HG02763 (cell line): ENCODE measurements at regions not wholly inside any gene's neighbourhood (a gene's known extent, or its start where the extent isn't known, plus 50 kb on each side); places are given as distances from the start of the nearest gene placed in this dataset.
"Not testable (repeated sequence)": the region's sequence is repeated elsewhere in the genome, so short reads cannot be mapped to it uniquely, and the experiment has no call there.

Source experiments
- ATAC-seq: cut with Tn5 transposase; IDR thresholded peaks from one replicate; pipeline ENCODE4 v1.9.1; 2021; ENCODE audit warnings: mild to moderate bottlenecking, moderate library complexity; ENCODE audit not compliant: unreplicated experiment

- ATAC-seq: no peak
These were observed 97.8 kb upstream of the KLF6 start for GRCh38 chr10:3882855-3883254.

- no peak for ATAC-seq
These were observed 96.6 kb upstream of the KLF6 start for GRCh38 chr10:3881622-3882021.

- no peak for ATAC-seq
These were observed 94.1 kb upstream of the KLF6 start for GRCh38 chr10:3879073-3879472.

GRCh38 chr10:3877211-3878000 lies 92.4 kb upstream of the KLF6 start:
- ATAC-seq: no peak

- no peak for ATAC-seq
These were observed 91.4 kb upstream of the KLF6 start for GRCh38 chr10:3876350-3876962.

- ATAC-seq: no peak
These were observed 90.8 kb upstream of the KLF6 start for GRCh38 chr10:3875842-3876235.

- ATAC-seq: peak; percentile 65
These were observed 90.2 kb upstream of the KLF6 start for GRCh38 chr10:3874990-3875841.

GRCh38 chr10:3874610-3874989 lies 89.6 kb upstream of the KLF6 start:
- not testable (repeated sequence) for ATAC-seq

GRCh38 chr10:3873728-3874461 lies 88.9 kb upstream of the KLF6 start:
- ATAC-seq: peak; percentile 76

GRCh38 chr10:3872712-3873329 lies 87.8 kb upstream of the KLF6 start:
- ATAC-seq: no peak

- no peak for ATAC-seq
These were observed 86.5 kb upstream of the KLF6 start for GRCh38 chr10:3871424-3871996.

- ATAC-seq: no peak
These were observed 84.0 kb upstream of the KLF6 start for GRCh38 chr10:3869036-3869435.

- ATAC-seq: peak; percentile 43
These were observed 83.3 kb upstream of the KLF6 start for GRCh38 chr10:3868271-3868664.

GRCh38 chr10:3867454-3868270 lies 82.7 kb upstream of the KLF6 start:
- ATAC-seq: no peak

- peak; percentile 38 for ATAC-seq
These were observed 81.3 kb upstream of the KLF6 start for GRCh38 chr10:3866332-3866731.

GRCh38 chr10:3865565-3865964 lies 80.6 kb upstream of the KLF6 start:
- no peak for ATAC-seq

- ATAC-seq: no peak
These were observed 76.8 kb upstream of the KLF6 start for GRCh38 chr10:3861795-3862194.

- no peak for ATAC-seq
These were observed 73.2 kb upstream of the KLF6 start for GRCh38 chr10:3858051-3858845.

GRCh38 chr10:3857318-3857717 lies 72.3 kb upstream of the KLF6 start:
- no peak for ATAC-seq
